Gastrocnemius medialis (tissue), 4 donors: ENCODE measurements at regions not wholly inside any gene's neighbourhood (a gene's known extent, or its start where the extent isn't known, plus 50 kb on each side); places are given as distances from the start of the nearest gene placed in this dataset.

Source experiments
- POLR2A ChIP-seq, 2 donors: fragments of 450-650 bp; IDR thresholded peaks; one replicate each; pipeline ENCODE4 v1.6.1; 2017; ENCODE audit warnings: antibody characterized with exemption in 2 of 2, mild to moderate bottlenecking in 2 of 2, moderate library complexity in 2 of 2
- TF ChIP-seq, protein P1 (sequence below), 5 experiments: fragments of 450-650 bp in 3 of 5; fragments of 200-600 bp in 2 of 5; sonication (generic) in 2 of 5; IDR thresholded peaks in 4 of 5; conservative IDR thresholded peaks in 1 of 5; 1 replicate in 4 of 5; 2 replicates in 1 of 5; pipeline ENCODE4 v1.5.1; 2016 to 2019; ENCODE audit warnings: antibody characterized with exemption in 5 of 5, mild to moderate bottlenecking in 3 of 5, moderate library complexity in 3 of 5

DNA sequence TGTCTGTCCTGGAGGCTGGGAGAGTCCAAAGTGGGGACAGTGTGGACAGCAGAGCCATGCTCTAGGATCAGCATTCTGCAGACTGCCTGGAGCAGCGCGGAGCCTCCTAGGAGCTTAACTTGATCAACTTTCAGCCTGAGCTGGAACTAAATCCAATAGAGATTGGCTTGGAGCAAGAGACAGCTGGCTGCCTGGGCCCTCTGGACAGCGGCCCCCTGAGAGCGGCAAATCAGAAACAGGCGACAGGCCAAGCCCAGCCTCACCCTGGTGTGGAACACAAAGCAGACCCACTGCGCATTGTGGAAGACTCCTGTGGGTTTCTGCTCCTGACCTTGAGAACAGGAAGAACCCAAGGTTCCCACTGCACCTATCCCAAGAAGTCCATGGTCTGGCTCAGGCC, 462.2 kb downstream of the TSHZ3 start:
- TF ChIP-seq POLR2A (IDR thresholded peaks at IDR 0.05): no peak
- TF ChIP-seq, protein P1, sequence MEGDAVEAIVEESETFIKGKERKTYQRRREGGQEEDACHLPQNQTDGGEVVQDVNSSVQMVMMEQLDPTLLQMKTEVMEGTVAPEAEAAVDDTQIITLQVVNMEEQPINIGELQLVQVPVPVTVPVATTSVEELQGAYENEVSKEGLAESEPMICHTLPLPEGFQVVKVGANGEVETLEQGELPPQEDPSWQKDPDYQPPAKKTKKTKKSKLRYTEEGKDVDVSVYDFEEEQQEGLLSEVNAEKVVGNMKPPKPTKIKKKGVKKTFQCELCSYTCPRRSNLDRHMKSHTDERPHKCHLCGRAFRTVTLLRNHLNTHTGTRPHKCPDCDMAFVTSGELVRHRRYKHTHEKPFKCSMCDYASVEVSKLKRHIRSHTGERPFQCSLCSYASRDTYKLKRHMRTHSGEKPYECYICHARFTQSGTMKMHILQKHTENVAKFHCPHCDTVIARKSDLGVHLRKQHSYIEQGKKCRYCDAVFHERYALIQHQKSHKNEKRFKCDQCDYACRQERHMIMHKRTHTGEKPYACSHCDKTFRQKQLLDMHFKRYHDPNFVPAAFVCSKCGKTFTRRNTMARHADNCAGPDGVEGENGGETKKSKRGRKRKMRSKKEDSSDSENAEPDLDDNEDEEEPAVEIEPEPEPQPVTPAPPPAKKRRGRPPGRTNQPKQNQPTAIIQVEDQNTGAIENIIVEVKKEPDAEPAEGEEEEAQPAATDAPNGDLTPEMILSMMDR (IDR thresholded peaks at IDR 0.05 in 4 of 5, conservative IDR thresholded peaks at IDR 0.05 in 1 of 5): no peak
